Gastrocnemius medialis (tissue), 4 donors: ENCODE measurements at regions not wholly inside any gene's neighbourhood (a gene's known extent, or its start where the extent isn't known, plus 50 kb on each side); places are given as distances from the start of the nearest gene placed in this dataset.

ENCODE experiments used
- ATAC-seq, 2 donors: fragments of 150-250 bp; one replicate each; pipeline ENCODE4 v1.9.1; 2016
- DNase-seq, 2 donors: peaks; one replicate each; pipeline ENCODE4 v3.0.0-alpha.2; 2019
- H3K27ac ChIP-seq, 4 donors: fragments of 200-600 bp; sonication (generic); 1 replicate in 1 of 4; 2 replicates in 3 of 4; pipeline ENCODE4 v1.5.1; 2016 to 2018; ENCODE audit warnings: mild to moderate bottlenecking in 2 of 4, moderate library complexity in 1 of 4
- H3K27me3 ChIP-seq, 3 donors: fragments of 200-600 bp; sonication (generic) in 2 of 3; 1 replicate in 1 of 3; 2 replicates in 2 of 3; pipeline versions ENCODE4 v1.5.1 to v1.6.0; 2016 to 2019; ENCODE audit warnings: mild to moderate bottlenecking in 1 of 3, moderate library complexity in 1 of 3
- H3K36me3 ChIP-seq, 2 donors: fragments of 200-600 bp; sonication (generic) in 1 of 2; one replicate each; pipeline ENCODE4 v1.5.1; 2017 to 2018
- H3K4me1 ChIP-seq, 2 donors: fragments of 200-600 bp; sonication (generic) in 1 of 2; one replicate each; pipeline ENCODE4 v1.5.1; 2016 to 2017; ENCODE audit warnings: mild to moderate bottlenecking in 2 of 2
- H3K4me3 ChIP-seq, 4 donors: fragments of 200-600 bp; sonication (generic) in 3 of 4; 1 replicate in 1 of 4; 2 replicates in 3 of 4; pipeline ENCODE4 v1.5.1; 2016 to 2019; ENCODE audit warnings: mild to moderate bottlenecking in 2 of 4
- H3K9me3 ChIP-seq, 3 donors: fragments of 200-600 bp; sonication (generic) in 2 of 3; 1 replicate in 1 of 3; 2 replicates in 2 of 3; pipeline ENCODE4 v1.5.1; 2016 to 2019
- POLR2A ChIP-seq, 2 donors: fragments of 450-650 bp; IDR thresholded peaks; one replicate each; pipeline ENCODE4 v1.6.1; 2017; ENCODE audit warnings: antibody characterized with exemption in 2 of 2, mild to moderate bottlenecking in 2 of 2, moderate library complexity in 2 of 2
- in situ Hi-C, 4 donors: fragments of 200-750 bp; cut with MboI; loops; one replicate each; pipeline versions ENCODE4 v1.15.0 to v1.8.0; 2017; ENCODE audit warnings: low sequenced_read_pairs in 4 of 4
- intact Hi-C: fragments of 100-400 bp; cut with DNase I; formaldehyde crosslinking; loops from one replicate; pipeline ENCODE4 v1.15.1; 2023; ENCODE audit warnings: low total_unique reads
- TF ChIP-seq, protein P1 (sequence below), 5 experiments: fragments of 450-650 bp in 3 of 5; fragments of 200-600 bp in 2 of 5; sonication (generic) in 2 of 5; IDR thresholded peaks in 4 of 5; conservative IDR thresholded peaks in 1 of 5; 1 replicate in 4 of 5; 2 replicates in 1 of 5; pipeline ENCODE4 v1.5.1; 2016 to 2019; ENCODE audit warnings: antibody characterized with exemption in 5 of 5, mild to moderate bottlenecking in 3 of 5, moderate library complexity in 3 of 5

DNA sequence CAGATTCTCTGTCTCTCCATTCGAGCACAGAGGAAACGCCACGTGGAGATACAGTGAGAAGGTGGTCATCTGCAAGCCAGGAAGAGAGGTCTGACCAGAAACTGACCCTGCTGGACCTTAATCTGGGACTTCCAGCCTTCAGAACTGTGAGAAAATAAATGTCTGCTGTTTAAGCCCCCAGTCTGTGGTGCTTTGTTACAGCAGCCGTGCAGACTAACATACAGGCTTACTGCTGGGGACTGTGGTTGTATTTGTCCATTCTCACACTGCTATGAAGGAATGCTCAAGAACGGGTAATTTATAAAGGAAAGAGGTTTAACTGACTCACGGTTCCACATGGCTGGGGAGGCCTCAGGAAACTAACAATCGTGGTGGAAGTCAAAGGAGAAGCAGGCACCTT lies 432.7 kb downstream of the IRS1 start:
- H3K4me3 ChIP-seq: no peak overlapping the region
- no peak overlapping the region for H3K27ac ChIP-seq
- TF ChIP-seq, protein P1, sequence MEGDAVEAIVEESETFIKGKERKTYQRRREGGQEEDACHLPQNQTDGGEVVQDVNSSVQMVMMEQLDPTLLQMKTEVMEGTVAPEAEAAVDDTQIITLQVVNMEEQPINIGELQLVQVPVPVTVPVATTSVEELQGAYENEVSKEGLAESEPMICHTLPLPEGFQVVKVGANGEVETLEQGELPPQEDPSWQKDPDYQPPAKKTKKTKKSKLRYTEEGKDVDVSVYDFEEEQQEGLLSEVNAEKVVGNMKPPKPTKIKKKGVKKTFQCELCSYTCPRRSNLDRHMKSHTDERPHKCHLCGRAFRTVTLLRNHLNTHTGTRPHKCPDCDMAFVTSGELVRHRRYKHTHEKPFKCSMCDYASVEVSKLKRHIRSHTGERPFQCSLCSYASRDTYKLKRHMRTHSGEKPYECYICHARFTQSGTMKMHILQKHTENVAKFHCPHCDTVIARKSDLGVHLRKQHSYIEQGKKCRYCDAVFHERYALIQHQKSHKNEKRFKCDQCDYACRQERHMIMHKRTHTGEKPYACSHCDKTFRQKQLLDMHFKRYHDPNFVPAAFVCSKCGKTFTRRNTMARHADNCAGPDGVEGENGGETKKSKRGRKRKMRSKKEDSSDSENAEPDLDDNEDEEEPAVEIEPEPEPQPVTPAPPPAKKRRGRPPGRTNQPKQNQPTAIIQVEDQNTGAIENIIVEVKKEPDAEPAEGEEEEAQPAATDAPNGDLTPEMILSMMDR (IDR thresholded peaks at IDR 0.05 in 4 of 5, conservative IDR thresholded peaks at IDR 0.05 in 1 of 5): no peak
- no peak for TF ChIP-seq POLR2A (IDR thresholded peaks at IDR 0.05)
- intact Hi-C loops: no loop called here
- no peaks in the 10 kb centered on the region for H3K9me3 ChIP-seq
- no peak for DNase-seq
- in situ Hi-C loops: no loop called here
- ATAC-seq: no peak
- H3K27me3 ChIP-seq: no peaks in the 10 kb centered on the region
- no peaks in the 10 kb centered on the region for H3K4me1 ChIP-seq
- no peaks in the 10 kb centered on the region for H3K36me3 ChIP-seq

- intact Hi-C loops (no loop called here), in situ Hi-C loops (no loop called here)
- no peaks in the 10 kb centered on the region for H3K27me3 ChIP-seq
- TF ChIP-seq, protein P1 (IDR thresholded peaks at IDR 0.05 in 4 of 5, conservative IDR thresholded peaks at IDR 0.05 in 1 of 5): no peak
- no peak for TF ChIP-seq POLR2A (IDR thresholded peaks at IDR 0.05)
- H3K4me1 ChIP-seq: peaks cover 0 to 1% of the 10 kb centered on the region in 2 donors
- no peak overlapping the region for H3K4me3 ChIP-seq
- no peaks in the 10 kb centered on the region for H3K9me3 ChIP-seq
- DNase-seq (no peak), ATAC-seq (no peak)
- no peaks in the 10 kb centered on the region for H3K36me3 ChIP-seq
- H3K27ac ChIP-seq: no peak overlapping the region
Observed at GRCh38 chr2:226364217-226364616, 435.4 kb downstream of the IRS1 start.

DNA sequence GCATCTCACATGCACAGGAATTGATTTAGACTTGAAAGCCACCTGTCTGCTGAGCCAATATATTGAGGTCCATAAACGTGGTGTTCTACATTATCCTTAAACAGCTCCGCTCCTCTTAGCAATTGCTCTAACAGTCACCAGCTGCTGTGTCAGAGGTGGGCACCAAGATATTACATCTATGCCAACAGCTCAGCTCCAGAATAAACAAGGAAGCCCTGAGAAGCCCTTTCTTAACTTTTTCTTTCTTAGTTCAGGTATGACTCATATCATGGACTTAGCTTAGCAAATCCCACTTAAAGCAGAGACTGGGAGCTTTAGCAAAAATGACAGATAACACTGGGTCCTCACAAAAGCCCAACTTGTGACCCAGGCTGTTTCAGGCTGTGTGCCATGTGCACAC lies 436.6 kb downstream of the IRS1 start:
- DNase-seq (no peak), ATAC-seq (no peak)
- intact Hi-C loops (loop anchor here (1.0 kb wide), 1 partner anchor 24 kb away; no protein-coding TSS in a partner anchor), in situ Hi-C loops (no loop called here)
- Histone ChIP-seq H3K36me3 (no peaks in the 10 kb centered on the region), H3K27ac (no peak overlapping the region), H3K4me3 (no peak overlapping the region), H3K27me3 (no peaks in the 10 kb centered on the region), H3K4me1 (peaks cover 11 to 13% of the 10 kb centered on the region in 2 donors), H3K9me3 (no peaks in the 10 kb centered on the region)
- TF ChIP-seq, protein P1 (IDR thresholded peaks at IDR 0.05 in 4 of 5, conservative IDR thresholded peaks at IDR 0.05 in 1 of 5): no peak
- no peak for TF ChIP-seq POLR2A (IDR thresholded peaks at IDR 0.05)

GRCh38 chr2:226360658-226361057 lies 439.0 kb downstream of the IRS1 start:
- intact Hi-C loops: no loop called here
- H3K27me3 ChIP-seq: no peaks in the 10 kb centered on the region
- ATAC-seq (no peak), DNase-seq (no peak)
- TF ChIP-seq, protein P1 (IDR thresholded peaks at IDR 0.05 in 4 of 5, conservative IDR thresholded peaks at IDR 0.05 in 1 of 5): no peak
- TF ChIP-seq POLR2A (IDR thresholded peaks at IDR 0.05): no peak
- no peak overlapping the region for H3K4me3 ChIP-seq
- no peaks in the 10 kb centered on the region for H3K36me3 ChIP-seq
- H3K9me3 ChIP-seq: no peaks in the 10 kb centered on the region
- H3K27ac ChIP-seq: no peak overlapping the region
- in situ Hi-C loops: no loop called here
- peaks cover 12 to 16% of the 10 kb centered on the region in 2 donors for H3K4me1 ChIP-seq

DNA sequence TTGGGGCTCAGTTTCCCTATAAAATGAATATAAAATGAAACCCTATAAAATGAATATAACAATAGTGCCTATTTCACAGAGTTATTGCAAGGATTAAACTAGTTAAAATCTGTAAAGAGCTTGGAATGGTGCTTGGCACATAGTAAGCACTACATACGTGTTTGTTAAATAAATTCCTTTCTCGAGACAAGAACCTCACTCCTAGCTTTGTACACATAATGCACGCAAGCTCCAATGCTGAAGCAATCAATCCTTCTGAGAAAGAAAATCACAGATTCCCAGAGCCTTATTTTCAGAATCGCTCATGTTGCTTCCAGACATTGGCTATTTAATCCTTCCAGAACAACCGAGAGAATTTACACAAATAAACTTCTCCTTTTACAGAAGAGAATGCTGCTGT lies 440.9 kb downstream of the IRS1 start:
- ATAC-seq (no peak), DNase-seq (no peak)
- Histone ChIP-seq H3K4me3 (no peak overlapping the region), H3K27ac (no peak overlapping the region), H3K4me1 (peaks cover 21% of the 10 kb centered on the region in 2 donors), H3K9me3 (no peaks in the 10 kb centered on the region), H3K27me3 (no peaks in the 10 kb centered on the region), H3K36me3 (no peaks in the 10 kb centered on the region)
- TF ChIP-seq POLR2A (IDR thresholded peaks at IDR 0.05): no peak
- TF ChIP-seq, protein P1 (IDR thresholded peaks at IDR 0.05 in 4 of 5, conservative IDR thresholded peaks at IDR 0.05 in 1 of 5): no peak
- in situ Hi-C loops (no loop called here), intact Hi-C loops (no loop called here)
